SKM-1 treated with dmso at 0.1 percent for 144 hours (cell line): ENCODE measurements at regions not wholly inside any gene's neighbourhood (a gene's known extent, or its start where the extent isn't known, plus 50 kb on each side); places are given as distances from the start of the nearest gene placed in this dataset.
A peak's percentile ranks its signal among the peaks of the same experiment; 100 is the strongest.

ENCODE experiments used
- DNase-seq: peaks from one replicate; lab custom pipeline; 2025; ENCODE audit not compliant: unreplicated experiment; lab: John Stamatoyannopoulos, UW

GRCh38 chrX:121987163-121987562 lies 939.8 kb downstream of the GLUD2 start:
- no peak for DNase-seq

GRCh38 chrX:121987835-121988234 lies 940.4 kb downstream of the GLUD2 start:
- no peak for DNase-seq

- DNase-seq, result no peak
Observed at GRCh38 chrX:122004127-122004526, 956.7 kb downstream of the GLUD2 start.

GRCh38 chrX:122026665-122027064 lies 979.3 kb downstream of the GLUD2 start:
- DNase-seq, result no peak

- peak; percentile 3 for DNase-seq
Observed at GRCh38 chrX:122046226-122046625, 998.8 kb downstream of the GLUD2 start.

GRCh38 chrX:122046815-122047214 lies 999.4 kb downstream of the GLUD2 start:
- no peak for DNase-seq

- no peak for DNase-seq
Observed at GRCh38 chrX:122047261-122047660, 999.9 kb downstream of the GLUD2 start.

- no peak for DNase-seq
Observed at GRCh38 chrX:122055460-122055859, 1008.0 kb downstream of the GLUD2 start.

GRCh38 chrX:122055979-122056715 lies 1008.7 kb downstream of the GLUD2 start:
- DNase-seq, result no peak

GRCh38 chrX:122076241-122076640 lies 1028.8 kb downstream of the GLUD2 start:
- DNase-seq, result no peak

- DNase-seq, result no peak
Observed at GRCh38 chrX:122078079-122078478, 1030.7 kb downstream of the GLUD2 start.

- no peak for DNase-seq
Observed at GRCh38 chrX:122087341-122087740, 1039.9 kb downstream of the GLUD2 start.

GRCh38 chrX:122091571-122091970 lies 1044.2 kb downstream of the GLUD2 start:
- DNase-seq, result no peak

GRCh38 chrX:122092360-122092759 lies 1045.0 kb downstream of the GLUD2 start:
- DNase-seq, result no peak

GRCh38 chrX:122092978-122093377 lies 1045.6 kb downstream of the GLUD2 start:
- no peak for DNase-seq

GRCh38 chrX:122094611-122095010 lies 1047.2 kb downstream of the GLUD2 start:
- DNase-seq, result no peak

- no peak for DNase-seq
Observed at GRCh38 chrX:122113376-122113775, 1066.0 kb downstream of the GLUD2 start.

- no peak for DNase-seq
Observed at GRCh38 chrX:122113896-122114295, 1066.5 kb downstream of the GLUD2 start.

- DNase-seq, result no peak
Observed at GRCh38 chrX:122115604-122116003, 1068.2 kb downstream of the GLUD2 start.

GRCh38 chrX:122119361-122119760 lies 1064.7 kb upstream of the GRIA3 start:
- DNase-seq, result no peak

GRCh38 chrX:122122274-122122673 lies 1061.8 kb upstream of the GRIA3 start:
- no peak for DNase-seq

GRCh38 chrX:122133478-122133877 lies 1050.6 kb upstream of the GRIA3 start:
- peak; percentile 77 for DNase-seq

GRCh38 chrX:122134291-122134690 lies 1049.8 kb upstream of the GRIA3 start:
- no peak for DNase-seq
